ENCODE measurements at regions not wholly inside any gene's neighbourhood (a gene's known extent, or its start where the extent isn't known, plus 50 kb on each side); places are given as distances from the start of the nearest gene placed in this dataset.
"Not testable (repeated sequence)": the region's sequence is repeated elsewhere in the genome, so short reads cannot be mapped to it uniquely, and the experiment has no call there.

GRCh38 chr6:145276756-145277155 is 458.6 kb downstream of the EPM2A start:
- POLR2A ChIA-PET (ENCODE audit: low non-redundant PET): no interaction called here
- no peak for DNase-seq (ENCODE audit: low spot score)
- H3K27ac ChIP-seq: no peak overlapping the region
- CTCF ChIA-PET: interaction anchor here (0.8 kb wide), 1 partner anchor 38 kb away, joined by 3 read pairs; no protein-coding TSS in a partner anchor
- TF ChIP-seq CTCF (conservative IDR thresholded peaks at IDR 0.05; ENCODE audit: low read depth): no peak

- CTCF ChIA-PET: interaction anchor here (0.5 kb wide), 1 partner anchor 600 kb away, joined by 3 read pairs; no protein-coding TSS in a partner anchor
- H3K27ac ChIP-seq: no peak overlapping the region
- TF ChIP-seq CTCF (conservative IDR thresholded peaks at IDR 0.05; ENCODE audit: low read depth): no peak
- POLR2A ChIA-PET (ENCODE audit: low non-redundant PET): no interaction called here
- DNase-seq (ENCODE audit: low spot score): no peak
These were observed 457.8 kb downstream of the EPM2A start for GRCh38 chr6:145277358-145278086.

GRCh38 chr6:145278163-145278807 is 457.0 kb downstream of the EPM2A start:
- CTCF ChIA-PET: interaction anchor here (0.5 kb wide), 1 partner anchor 601 kb away, joined by 3 read pairs; no protein-coding TSS in a partner anchor
- no peak for DNase-seq (ENCODE audit: low spot score)
- TF ChIP-seq CTCF (conservative IDR thresholded peaks at IDR 0.05; ENCODE audit: low read depth): no peak
- POLR2A ChIA-PET (ENCODE audit: low non-redundant PET): no interaction called here
- no peak overlapping the region for H3K27ac ChIP-seq

- no peak for DNase-seq (ENCODE audit: low spot score)
- TF ChIP-seq CTCF (conservative IDR thresholded peaks at IDR 0.05; ENCODE audit: low read depth): no peak
- ChIA-PET POLR2A (ENCODE audit: low non-redundant PET) (no interaction called here), CTCF (interaction anchor here (0.7 kb wide), 1 partner anchor 334 kb away, joined by 3 read pairs; no protein-coding TSS in a partner anchor)
- H3K27ac ChIP-seq: no peak overlapping the region
These were observed 455.8 kb downstream of the EPM2A start for GRCh38 chr6:145279551-145279950.

- DNase-seq (ENCODE audit: low spot score): no peak
- POLR2A ChIA-PET (ENCODE audit: low non-redundant PET): no interaction called here
- CTCF ChIA-PET: interaction anchor here (0.7 kb wide), 1 partner anchor 335 kb away, joined by 3 read pairs; no protein-coding TSS in a partner anchor
- no peak for TF ChIP-seq CTCF (conservative IDR thresholded peaks at IDR 0.05; ENCODE audit: low read depth)
- no peak overlapping the region for H3K27ac ChIP-seq
These were observed 455.3 kb downstream of the EPM2A start for GRCh38 chr6:145279993-145280392.

GRCh38 chr6:145283209-145283608 is 452.1 kb downstream of the EPM2A start:
- POLR2A ChIA-PET (ENCODE audit: low non-redundant PET); DNase-seq (ENCODE audit: low spot score); CTCF ChIA-PET; H3K27ac ChIP-seq: not testable (repeated sequence)

GRCh38 chr6:145283856-145284255 is 451.5 kb downstream of the EPM2A start:
- ChIA-PET POLR2A (ENCODE audit: low non-redundant PET) (no interaction called here), CTCF (no interaction called here)
- TF ChIP-seq CTCF (conservative IDR thresholded peaks at IDR 0.05; ENCODE audit: low read depth): no peak
- no peak overlapping the region for H3K27ac ChIP-seq
- DNase-seq (ENCODE audit: low spot score): no peak

Data from RWPE1 (cell line).